ENCODE measurements at regions not wholly inside any gene's neighbourhood (a gene's known extent, or its start where the extent isn't known, plus 50 kb on each side); places are given as distances from the start of the nearest gene placed in this dataset.

DNA sequence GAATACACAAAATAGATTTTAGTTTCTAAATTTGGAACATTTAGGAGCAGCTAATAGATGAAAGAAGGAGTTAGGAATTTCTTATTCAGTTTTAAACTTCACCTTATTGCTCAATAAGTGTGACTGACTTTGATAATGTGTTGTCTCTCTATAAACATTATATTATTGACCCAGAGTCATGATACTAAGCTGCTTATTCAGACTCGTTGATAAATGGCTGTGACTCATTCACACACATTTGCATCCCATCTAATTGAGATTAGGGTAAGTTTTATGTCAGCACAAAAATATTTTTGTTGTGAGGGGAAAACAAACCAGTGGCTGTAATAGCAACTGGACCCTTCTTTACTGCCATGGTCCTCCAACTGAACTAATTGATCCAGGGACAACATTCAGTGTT lies 137.6 kb downstream of the GOLIM4 start:
- DNase-seq (ENCODE audit: low read depth), result no peak

DNA sequence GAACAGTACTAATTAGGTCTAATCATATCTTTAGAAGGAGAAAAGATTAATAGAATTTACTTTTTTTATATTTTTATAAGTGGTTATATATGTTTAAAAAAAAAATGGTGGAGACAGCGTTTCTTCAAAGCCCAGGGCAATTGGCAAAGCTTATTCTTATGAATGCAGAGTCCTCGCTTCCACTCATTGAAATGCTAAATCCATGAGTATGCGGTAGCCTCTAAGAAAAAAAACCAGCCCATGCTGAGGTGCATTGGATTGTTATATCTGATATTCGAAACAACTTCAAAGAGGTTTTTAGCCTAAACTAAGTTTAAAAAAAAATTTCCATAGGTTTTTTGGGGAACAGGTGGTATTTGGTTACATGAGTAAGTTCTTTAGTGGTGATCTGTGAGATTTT lies 142.8 kb downstream of the GOLIM4 start:
- DNase-seq (ENCODE audit: low read depth), result no peak

DNA sequence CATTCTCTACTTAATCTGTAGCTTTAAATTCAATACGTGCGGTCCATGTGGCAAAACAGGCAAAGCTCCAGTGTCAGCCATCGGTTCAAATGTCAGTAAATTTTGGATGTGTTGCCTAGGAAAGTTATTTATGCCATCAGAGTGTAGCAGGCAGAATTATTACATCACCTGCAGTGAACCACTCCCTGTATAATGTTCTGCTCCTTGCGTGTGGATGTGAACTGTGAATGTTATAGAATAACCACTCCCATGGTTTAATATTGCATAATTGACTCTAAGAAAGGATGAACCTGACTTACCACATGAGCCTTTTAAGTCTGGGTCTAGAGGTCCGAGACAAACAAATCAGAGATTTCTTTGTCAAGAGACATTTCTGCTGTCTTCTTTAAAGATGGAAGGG lies 145.5 kb downstream of the GOLIM4 start:
- no peak for DNase-seq (ENCODE audit: low read depth)

DNA sequence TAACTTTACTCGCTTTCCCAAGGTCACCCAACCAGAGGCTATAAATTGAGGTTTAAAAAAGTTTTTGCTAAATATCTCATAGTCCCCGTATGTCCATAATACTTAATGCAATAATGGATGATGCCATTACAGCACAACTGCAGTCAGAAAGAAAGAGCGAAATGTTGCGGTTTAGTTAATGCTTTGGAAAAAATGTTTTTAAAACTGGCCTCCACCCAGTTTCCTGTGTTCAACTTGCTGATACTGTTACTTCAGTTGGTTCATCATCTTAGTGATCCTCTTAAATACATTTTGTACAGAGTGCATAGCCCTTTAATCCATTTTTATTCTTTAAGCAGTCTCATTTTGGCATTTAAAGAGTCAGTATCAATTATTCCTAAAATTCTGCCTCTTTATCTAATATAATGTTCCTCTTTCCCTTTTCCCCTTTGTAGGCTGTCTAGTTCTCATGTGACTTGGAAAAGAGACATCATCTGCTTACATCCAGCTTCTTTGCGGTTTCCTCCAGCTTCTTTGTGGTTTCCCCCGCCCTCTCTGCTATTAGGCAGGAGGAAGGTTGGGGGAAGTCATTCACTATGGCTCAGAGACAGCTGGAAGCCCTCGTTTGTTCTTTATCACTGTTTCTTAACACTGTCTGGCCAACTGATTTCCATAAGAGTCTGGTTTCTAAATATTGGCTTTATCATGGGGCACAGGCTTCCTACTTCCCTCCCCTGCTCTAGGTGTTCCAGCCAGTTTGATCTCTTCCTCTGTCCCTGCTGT lies 154.3 kb downstream of the GOLIM4 start:
- peak; percentile 53 for DNase-seq (ENCODE audit: low read depth)

DNA sequence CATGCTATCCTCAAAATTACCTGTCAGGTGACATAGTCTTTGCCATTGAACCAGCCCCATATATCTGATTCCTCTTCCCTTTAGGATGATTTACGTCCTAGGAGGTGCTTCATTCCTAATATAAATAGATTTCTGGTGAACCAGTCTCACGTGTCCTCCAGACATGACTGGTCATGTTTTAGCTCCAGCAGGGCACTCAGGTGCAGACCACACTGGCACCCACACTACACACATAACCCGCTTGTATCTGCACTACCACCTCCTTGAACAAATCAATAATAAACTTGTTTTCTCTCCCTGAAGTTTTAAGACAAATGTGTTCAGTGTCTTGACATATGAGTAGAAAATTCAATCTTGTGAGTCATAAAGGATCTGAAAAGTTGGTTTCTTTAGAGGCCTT lies 155.5 kb downstream of the GOLIM4 start:
- DNase-seq (ENCODE audit: low read depth), result no peak

DNA sequence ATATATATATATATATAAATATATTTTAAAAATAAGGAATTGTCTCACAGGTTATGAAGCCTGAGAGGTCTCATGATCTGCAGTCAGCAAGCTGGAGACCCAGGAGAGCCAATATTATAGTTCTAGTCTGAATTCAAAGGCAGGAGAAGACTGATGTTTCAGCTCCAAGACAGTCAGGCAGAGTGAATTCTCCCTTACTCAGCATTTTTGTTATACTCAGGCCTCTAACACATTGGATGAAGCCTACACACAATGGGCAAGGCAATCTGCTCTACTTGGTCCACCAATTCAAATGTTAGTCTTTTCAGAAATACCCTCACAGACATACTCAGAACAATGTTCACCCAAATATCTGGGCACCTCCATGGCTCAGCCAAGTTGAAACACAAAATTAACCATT lies 157.2 kb downstream of the GOLIM4 start:
- DNase-seq (ENCODE audit: low read depth), result no peak

DNA sequence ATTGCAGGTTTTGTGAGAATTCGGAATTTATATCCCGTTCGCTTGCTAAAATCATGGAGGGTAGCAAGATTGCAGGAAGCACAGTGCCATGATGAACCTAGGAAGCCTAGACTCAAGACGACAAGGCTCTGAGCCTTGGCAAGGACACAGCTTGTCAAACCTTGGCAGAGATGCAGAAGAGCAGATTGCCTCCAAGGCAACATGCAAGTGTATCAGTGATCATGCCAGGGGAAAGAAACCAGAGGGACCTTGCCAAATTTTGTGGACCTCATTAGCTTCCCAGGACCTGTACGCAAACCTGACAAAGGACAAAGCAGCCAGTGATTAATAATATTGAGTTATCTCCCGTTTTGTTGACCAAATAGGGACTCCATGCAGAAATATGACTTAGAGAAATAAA lies 159.7 kb downstream of the GOLIM4 start:
- no peak for DNase-seq (ENCODE audit: low read depth)

DNA sequence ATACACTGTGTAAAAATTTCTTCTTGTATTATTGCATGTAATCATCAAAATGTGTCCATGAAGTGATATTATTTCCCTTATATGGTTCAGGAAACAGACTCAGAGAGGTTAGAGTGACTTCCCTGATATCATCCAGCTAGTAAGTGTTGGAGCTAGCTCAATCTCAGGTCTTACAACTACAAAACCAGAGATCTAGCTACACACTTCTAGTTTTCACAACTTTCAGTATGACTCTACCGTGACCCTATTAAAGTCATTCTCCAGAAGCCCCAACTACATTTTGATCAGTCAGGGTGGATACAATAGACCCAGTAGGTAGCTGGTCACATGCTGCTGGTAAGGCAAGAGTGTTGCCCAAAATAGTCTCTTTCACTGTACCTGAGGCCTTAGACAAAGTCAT lies 165.3 kb downstream of the GOLIM4 start:
- no peak for DNase-seq (ENCODE audit: low read depth)

DNA sequence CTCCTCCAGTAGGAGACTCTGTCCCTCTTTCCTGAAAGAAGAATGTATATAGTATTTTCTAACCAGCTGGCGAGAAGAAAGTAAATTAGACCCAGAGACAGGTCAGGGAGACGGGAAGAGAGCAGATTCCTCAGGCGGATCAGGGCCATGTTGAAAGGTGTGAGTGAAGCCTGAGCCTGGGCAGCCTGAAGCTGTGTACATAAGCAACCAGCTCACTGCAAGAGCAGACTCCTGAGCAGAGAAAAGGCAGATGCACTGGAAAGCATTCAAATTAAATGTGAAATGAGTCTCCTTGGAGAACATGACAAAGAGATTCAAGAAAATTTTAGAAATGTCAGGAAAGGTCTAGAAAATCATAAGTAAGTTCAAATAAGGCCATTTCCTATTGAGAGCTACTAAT lies 165.8 kb downstream of the GOLIM4 start:
- no peak for DNase-seq (ENCODE audit: low read depth)

DNA sequence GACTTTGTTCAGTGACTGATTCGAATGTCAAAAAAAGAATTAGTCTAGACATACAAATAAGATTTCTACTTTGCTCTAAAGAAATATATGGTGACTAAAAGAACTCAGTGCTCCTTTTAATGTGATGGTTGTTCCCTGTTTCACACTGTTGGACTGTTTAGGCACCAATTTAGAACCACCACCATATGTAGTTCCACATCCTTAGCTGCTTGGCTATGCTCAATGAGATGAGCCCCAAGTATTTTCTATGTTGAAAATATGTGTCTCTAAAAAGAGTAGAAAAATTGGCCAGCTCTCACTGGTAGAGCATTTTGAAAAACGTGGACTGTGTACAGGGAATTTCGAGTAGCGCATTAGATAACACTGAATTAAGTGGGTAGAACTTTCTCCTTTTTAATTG lies 167.3 kb downstream of the GOLIM4 start:
- DNase-seq (ENCODE audit: low read depth), result no peak

DNA sequence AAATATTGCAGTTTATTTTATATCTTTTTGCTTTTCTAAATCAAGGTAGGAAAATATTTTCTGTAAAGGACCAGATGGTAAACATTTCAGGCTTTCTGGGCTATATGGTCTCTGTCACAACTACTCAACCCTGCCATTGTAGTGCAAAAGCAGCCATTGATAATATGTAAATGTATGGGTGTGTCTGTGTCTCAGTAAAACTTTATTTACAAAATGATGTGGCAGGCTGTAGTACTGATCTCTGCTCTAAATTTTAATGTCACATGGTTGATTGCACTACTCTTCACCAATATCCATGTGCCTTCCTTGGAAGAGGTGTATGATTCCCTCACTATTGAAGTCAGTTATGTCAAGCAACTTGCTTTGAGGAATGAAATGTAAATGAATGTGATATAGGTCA lies 175.0 kb downstream of the GOLIM4 start:
- no peak for DNase-seq (ENCODE audit: low read depth)

DNA sequence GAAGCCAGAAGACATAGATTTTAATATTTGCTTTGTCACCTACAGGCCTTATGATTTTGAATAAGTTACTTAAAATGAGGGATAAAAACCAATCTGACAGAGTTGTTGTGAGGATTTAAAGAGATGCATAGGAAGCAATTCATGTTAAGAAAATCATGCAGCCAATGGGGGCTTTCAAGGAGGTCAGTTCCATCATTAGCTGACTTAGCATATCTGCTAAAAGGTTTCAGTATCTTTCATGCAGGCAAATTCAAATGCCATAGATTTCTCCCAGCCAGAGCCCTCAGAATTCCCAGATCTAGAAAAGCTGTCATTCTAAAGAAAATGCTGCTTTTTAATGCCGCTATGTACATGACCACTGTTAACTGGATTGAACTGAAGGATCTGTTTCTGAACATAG lies 176.1 kb downstream of the GOLIM4 start:
- DNase-seq (ENCODE audit: low read depth), result no peak

DNA sequence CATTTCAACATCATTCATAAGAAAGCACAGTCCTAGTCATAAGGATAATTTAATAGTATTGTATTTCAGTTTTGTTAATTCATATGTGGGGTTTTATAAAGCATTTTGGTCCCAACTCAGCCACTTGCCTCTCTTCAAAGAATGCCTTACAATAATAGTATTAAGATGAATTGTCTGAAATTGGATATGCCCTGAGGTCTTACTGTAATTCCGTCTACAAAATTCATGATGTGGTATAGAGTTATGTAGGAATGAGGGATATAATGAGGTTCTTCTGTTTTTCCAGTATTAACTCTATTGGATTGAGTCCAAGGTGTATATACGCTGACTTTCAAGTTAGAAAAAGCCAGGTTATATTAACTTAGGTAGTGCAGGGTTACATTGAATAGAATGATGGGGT lies 177.0 kb downstream of the GOLIM4 start:
- no peak for DNase-seq (ENCODE audit: low read depth)

DNA sequence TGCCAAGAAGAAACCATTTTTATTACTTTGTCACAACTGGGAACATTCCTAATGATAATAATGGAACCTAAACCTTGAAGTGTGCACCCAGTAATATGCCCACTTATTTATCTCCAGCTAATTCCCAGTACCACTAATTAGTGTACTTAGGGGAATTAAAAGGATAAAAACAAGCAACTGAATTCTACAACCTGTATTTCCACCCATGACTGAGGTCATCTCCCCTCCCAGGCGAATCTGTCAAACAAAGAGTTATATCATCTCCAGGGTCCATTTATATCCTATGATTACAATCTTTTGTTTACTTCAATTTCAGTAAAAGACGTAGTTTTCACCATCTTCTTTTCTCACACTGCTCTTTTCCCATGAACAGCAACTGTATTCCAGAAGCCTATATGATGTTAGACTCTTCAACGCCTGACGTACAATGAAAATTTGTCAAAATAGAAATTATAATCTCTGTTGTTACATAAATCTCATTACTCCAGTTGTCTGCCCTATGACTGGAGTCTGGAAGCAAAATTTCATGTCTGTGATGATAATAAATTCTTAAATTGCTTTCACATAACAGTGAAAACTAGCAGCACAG lies 177.6 kb downstream of the GOLIM4 start:
- DNase-seq (ENCODE audit: low read depth), result no peak

DNA sequence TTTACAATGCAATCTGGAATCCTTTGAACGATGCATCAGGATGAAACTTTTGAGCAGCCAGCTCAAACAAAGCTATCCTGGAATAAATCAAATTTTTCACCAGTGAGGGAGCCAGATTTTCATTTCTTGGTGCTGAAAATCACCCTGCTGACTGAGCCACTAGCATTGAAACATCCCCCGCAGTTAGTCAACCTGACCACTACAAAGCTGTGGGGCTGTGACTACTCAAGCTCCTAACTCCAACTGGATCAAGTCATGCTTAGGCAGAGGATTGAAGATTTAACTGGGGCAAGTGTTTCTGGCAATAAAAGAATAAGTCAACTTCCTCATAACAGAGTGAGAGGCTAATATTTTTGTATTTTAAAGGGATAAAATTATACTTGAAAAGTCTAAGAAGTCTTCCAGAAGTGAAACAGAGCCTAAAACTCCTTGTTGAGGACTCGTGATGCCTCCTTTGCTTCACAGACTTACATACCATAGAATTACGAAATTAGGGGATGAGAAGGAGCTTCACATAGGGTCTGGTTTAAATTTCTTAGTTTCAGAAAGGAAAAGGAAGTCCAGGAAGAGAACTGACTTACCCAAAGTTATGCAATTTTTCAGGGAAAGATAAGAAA lies 177.8 kb downstream of the SERPINI1 start:
- no peak for DNase-seq (ENCODE audit: low read depth)

DNA sequence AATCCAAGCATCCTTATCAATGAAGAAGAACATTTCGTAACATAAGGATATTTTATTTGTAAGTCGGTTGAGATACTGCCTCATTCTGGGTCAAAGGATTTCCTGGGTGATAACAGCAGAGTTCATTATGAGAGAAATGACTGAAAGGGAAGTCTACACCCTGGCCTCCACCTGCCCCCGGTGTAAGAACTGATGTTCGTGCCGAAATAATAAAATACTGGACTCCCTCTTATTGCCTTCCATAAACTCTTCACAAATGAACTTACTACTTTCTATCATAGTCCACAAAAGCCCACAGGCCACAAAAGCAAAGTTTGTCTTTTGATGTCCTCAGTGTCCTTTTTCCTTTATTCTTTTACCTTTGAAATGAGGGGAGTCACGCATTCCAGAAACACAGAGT lies 174.4 kb downstream of the SERPINI1 start:
- no peak for DNase-seq (ENCODE audit: low read depth)

DNA sequence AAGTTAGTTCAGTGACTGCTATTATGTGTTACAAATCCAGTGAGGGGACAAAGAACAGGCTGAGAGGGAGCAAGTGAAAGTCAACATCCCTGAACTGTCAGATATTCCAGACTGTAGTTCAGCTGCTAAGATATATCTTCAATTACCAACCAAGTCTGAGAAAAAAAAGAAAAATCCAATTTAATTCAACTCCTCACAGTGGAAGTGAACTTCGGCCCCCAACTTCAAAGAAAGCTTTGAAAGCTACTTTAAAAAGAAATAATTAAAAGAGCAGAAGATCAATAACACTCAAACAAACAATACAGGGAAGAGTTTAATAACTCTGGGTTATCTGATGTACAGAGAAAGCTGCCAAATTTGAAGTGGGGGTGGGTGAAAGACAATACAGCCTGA lies 174.0 kb downstream of the SERPINI1 start:
- no peak for DNase-seq (ENCODE audit: low read depth)

DNA sequence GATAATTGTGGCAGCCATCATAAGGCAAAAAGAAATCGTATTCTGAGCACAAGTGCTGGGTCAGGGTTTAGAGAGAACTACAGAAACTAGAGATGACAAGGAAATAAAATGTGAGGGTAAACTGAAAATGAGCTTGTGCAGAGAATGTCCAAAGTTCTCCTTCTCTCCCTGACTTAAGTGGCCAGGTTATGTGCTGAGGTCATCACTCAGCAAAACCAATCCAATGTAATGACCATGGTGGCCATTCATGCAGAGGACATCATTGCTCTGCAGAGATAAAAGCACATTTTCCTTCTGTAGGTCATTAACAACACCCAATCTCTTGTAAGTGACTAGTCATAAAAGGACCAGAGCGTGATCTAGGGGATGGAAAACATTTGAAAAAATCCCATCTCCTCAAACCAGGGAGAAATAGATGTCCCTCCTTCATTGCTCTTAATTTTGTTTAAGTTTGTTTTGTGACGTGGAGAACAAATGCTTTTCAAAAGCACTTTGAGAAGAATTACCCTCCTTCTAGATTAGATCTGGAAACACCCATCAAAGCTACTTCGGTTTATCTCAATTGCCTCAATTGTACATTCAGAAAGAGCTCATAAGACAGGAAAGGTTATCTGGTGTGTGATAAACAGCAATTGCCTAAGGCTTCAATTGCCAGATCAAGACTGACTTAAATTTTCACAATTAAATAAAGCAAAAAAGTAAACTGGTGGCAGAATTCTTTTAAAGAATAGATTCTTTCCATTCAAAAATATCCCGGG lies 173.4 kb downstream of the SERPINI1 start:
- DNase-seq (ENCODE audit: low read depth), result no peak

DNA sequence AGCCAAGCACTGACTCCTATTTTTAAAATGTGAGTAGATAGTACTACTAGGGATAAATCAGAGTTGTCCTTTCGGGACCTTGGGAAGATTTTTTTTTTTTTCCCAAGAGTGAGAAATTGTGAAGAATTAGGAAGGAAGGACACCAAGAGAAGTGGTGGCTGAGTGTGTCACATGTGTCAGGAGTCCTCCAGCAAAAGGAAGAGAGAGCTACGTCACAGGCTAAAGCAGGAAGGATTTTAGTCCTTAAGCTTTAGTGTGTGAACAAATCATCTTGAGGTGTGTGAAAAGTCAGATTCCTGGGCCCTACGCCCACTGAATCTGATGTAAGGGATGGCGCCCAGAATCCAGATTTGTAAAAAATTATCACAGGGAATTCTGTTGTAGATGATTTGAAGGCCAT lies 172.7 kb downstream of the SERPINI1 start:
- no peak for DNase-seq (ENCODE audit: low read depth)

DNA sequence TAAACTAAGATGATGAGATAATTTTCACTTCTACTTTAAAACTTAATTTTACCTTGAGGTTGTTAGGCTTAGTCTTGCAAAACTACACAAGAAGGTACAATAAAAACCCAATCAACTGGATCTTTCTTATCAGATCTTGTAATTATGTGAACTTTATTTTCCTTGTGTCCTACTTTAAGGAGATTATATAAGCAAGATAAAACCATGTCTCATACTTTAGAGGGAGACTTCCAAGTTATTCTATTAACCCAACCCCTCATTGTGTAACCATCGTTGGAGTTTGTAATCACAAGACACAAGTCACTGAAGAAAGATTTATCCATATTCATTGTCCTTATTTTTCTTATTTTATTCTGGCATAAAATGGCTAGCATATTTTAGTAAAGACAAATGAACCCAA lies 165.6 kb downstream of the SERPINI1 start:
- DNase-seq (ENCODE audit: low read depth), result no peak

DNA sequence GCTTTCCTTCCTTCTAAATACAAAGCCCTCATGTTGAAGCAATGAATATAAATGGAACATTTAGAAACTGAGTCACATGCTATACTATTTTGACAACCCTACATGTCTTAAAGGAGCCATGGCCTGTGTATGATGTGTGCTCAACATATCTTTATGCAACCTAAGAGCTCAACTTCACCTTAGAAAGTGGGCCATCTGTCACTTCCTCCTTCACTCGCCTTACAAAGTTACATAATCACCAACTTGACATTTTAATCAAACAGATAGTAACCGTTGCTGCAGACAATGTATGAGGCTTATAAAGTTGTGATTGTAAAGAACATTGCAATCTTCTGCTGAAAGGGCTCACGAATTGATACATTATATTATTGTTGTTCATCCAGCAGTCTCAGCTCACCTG lies 163.6 kb downstream of the SERPINI1 start:
- no peak for DNase-seq (ENCODE audit: low read depth)

DNA sequence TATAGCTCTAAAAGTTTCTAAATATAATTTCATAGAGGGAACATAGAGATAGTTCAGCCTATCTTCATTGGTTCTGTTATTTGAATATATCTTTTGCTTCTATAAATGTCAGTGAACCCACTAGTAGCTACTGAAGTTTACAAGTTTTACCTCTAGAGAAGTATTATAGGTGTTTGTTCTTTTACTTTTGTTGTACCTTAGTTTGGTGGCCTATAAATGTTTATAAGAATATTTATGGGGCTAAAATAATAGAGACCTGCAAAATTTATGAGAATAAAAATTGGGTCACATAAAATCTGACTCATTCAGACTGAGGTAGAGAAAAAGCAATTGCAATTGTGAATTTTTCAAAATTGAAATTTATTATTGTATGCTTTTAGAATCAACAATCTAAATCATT lies 162.6 kb downstream of the SERPINI1 start:
- no peak for DNase-seq (ENCODE audit: low read depth)

DNA sequence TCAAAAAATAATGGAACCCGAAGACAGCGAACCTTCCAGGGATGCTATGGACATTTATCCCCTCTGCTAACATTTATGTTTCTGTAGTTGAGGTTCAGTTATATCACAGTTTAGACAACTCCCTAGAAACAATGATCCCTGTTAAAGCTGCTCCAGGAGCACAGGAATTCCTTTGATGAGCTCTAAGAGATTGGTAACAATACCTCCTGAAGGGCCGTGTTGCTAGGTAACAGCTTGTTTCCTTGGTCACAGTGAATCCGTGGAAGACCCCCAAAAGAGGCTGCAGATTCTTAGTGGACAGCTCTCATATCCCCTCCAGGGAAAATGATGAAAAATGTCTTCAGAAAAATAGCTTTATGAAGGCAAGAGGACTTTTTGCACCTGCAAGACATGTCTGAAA lies 160.2 kb downstream of the SERPINI1 start:
- no peak for DNase-seq (ENCODE audit: low read depth)

Measured in non-pigmented ciliary epithelial cell (primary cell).